Liver (tissue), 3 donors: ENCODE measurements at regions not wholly inside any gene's neighbourhood (a gene's known extent, or its start where the extent isn't known, plus 50 kb on each side); places are given as distances from the start of the nearest gene placed in this dataset.

Experiments used
- CTCF ChIP-seq: fragments of 150-350 bp; IDR thresholded peaks from 2 replicates; pipeline ENCODE4 v1.5.1; 2017; ENCODE audit warnings: improper control_type of control experiment, low read depth, low read length; ENCODE audit not compliant: missing input control
- RAD21 ChIP-seq, 2 donors: IDR thresholded peaks; 2 replicates each; pipeline ENCODE4 v1.6.1; 2016; ENCODE audit warnings: antibody characterized with exemption in 2 of 2, mild to moderate bottlenecking in 2 of 2
- ZBTB33 ChIP-seq: IDR thresholded peaks from 2 replicates; pipeline ENCODE4 v1.6.1; 2016; ENCODE audit warnings: antibody characterized with exemption
- donor health status: healthy.
- donor health status: healthy.

DNA sequence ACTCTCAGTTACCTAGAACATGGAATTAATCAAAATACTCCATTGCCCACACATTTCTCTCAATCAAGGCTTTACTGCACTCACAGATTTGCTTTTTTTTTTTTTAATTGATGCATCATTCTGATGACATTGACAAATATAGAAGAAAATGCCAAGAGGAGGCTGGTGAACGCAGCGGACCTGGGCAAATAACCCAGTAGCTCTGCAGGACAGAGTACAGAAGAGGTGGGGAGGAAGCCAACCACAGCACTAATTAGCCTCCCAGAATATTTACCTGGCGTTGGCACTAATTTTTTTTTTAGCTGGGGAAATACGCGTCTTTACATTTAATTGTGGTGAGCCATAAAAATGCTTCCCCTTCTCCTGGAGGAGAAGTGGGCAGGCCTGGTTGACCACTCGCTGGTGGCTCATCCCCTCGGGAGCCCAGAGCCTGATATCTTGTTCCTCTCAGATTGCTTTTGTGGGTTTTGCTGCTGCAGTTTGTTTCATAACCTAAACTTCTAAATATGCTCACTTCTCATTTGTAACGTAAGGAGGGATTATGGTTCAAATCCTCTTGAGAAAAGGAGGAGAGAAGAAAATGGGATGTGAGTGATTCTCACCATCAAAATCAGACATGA is 165.8 kb upstream of the EPB41L3 start:
- TF ChIP-seq CTCF, result no peak
- no peak for TF ChIP-seq RAD21 (IDR thresholded peaks at IDR 0.05)
- TF ChIP-seq ZBTB33, result no peak
